Fibroblast of the conjunctiva (primary cell): ENCODE measurements at regions not wholly inside any gene's neighbourhood (a gene's known extent, or its start where the extent isn't known, plus 50 kb on each side); places are given as distances from the start of the nearest gene placed in this dataset.

Source experiments
- DNase-seq: peaks from one replicate; pipeline ENCODE4 v3.0.0-alpha.2; 2010; ENCODE audit warnings: low read depth

- DNase-seq: no peak
Measured at GRCh38 chr13:32861304-32861703, 154.9 kb upstream of the KL start.

- DNase-seq: no peak
Measured at GRCh38 chr13:32863596-32863995, 152.6 kb upstream of the KL start.

GRCh38 chr13:32866921-32867320 is 149.3 kb upstream of the KL start:
- no peak for DNase-seq

DNA sequence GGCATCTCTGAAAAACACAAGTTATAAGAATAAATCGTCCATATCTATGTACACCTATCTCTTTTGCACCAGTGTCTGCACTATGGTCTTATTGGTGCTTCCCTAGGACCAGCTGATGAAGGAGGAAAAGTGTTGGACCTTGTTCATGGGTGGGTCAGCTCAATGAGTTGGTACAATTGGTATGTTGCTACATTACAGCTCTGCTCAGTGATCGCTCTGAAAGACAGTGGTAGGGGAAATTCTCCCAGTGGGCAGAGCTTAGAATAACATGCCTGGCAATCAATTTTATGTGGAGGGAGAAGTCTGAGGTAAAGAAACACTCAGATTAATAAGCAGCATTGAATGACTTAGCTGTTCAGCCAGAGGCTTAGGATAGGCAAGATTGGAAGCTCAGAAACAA is 138.7 kb upstream of the KL start:
- DNase-seq: no peak

- DNase-seq: no peak
Measured at GRCh38 chr13:32878163-32878562, 138.1 kb upstream of the KL start.

- DNase-seq: no peak
Measured at GRCh38 chr13:32880636-32881035, 135.6 kb upstream of the KL start.

GRCh38 chr13:32881074-32881776 is 135.0 kb upstream of the KL start:
- no peak for DNase-seq

GRCh38 chr13:32881777-32882145 is 134.5 kb upstream of the KL start:
- DNase-seq: no peak

DNA sequence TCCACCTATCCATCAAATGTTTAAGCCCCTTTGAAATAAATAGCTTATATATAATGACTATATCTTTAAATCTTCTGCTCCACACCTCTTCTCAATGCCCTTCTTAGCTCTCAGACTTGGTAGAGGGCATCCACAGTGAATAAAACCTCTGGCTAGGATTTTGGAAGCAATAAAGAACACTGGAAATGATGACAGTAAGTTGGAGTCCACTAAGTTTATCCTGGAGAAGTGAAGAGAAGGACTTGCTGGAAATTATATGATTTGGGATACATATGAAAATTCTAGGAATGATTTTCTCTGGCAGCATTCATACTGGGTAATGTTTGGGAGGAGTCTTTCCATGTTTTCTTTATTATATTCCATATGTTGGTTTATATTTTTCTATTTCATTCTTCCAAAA is 133.5 kb upstream of the KL start:
- DNase-seq: no peak

DNA sequence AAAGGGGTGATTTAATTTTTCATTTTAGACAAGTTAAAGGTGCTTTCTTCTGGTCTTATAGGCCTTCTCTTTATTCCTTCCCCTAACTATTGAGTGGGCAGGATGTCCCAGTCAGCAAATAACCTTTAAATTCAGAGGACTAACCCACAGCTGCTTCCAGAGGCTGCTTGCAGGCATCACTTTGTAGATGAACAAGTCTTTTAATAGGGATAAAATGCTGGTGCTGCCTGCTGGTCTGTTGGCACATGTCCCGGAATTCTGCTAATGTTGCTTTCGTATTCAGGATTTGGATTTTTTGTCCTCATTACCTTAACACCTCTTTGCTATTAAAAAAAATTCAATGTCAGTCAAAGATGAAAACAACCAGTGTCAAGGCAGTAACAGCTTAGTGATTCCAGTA is 132.7 kb upstream of the KL start:
- DNase-seq: no peak

DNA sequence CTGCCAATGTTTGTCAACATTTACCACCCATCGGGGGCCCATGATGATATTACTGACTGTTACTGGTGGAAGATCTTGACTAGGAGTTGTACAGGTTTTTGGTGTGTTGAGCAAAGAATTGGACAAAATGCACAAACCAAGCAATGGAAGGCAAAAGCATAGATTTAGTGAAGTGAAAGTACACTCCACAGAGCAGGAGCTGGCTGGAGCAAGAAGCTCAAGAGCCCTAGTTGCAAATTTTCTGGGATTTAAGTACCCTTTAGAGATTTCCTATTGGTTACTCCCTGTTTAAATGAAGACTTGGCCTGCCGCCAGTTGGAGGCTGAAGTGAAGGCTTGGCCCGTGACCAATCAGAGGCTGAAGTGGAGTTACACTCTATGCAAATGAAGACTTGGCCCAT is 128.6 kb upstream of the KL start:
- DNase-seq: no peak

GRCh38 chr13:32889986-32890565 is 126.1 kb upstream of the KL start:
- no peak for DNase-seq

DNA sequence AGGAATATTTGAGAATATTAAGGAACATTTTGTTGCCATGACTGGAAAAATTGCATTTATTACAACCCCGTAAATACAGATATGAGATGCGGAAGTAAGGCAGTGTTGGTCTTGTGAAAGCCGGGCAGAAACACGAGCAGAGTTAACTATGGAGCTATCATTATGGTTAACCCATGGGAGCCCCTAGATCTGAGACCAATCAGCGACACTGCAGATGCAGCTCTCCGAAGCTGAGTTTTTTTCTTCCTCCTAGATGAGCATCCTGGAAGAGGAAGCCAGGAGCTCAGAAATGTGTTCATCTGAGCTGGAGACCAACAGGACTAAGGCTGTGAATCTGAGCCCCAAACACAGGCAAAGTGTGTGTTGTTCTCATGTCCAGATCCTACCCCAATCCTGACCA is 123.0 kb upstream of the KL start:
- DNase-seq: no peak

DNA sequence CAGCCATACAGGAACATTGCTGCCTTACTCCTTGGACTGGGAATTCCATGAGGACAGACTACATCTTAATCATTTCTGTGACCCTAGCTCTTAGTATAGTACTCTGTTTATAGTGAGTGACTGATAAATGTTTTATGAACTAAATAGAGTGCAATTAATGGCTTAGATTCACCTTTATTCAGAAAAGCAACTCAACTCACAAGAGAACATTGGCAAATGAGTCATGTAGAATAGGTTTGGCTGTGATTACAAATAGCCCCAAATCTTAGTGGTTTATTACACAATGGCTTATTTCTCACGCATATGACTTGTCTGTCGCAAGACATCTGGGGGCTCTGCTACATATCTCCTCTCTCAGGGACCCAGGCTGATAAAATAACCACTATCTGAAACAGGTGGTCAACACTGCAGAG is 121.6 kb upstream of the KL start:
- no peak for DNase-seq

DNA sequence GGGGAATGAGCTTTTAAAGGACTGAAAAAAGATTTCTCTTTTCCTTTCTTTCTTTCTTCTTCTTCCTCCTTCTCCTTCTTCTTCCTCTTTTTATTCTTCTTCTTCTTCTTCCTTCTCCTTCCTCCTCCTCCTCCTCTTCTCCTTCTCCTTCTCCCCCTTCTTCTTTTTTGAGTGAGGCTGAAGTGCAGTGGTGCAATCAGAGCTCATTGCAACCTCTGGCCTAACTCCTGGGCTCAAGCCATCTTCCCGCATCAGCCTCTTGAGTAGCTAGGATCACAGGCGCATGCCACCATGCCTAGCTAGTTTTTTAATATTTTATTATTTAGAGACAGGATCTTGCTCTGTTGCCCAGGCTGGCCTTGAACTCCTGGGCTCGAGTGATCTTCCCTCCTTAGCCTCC is 120.9 kb upstream of the KL start:
- DNase-seq: no peak

- DNase-seq: no peak
Measured at GRCh38 chr13:32897296-32897695, 118.9 kb upstream of the KL start.

DNA sequence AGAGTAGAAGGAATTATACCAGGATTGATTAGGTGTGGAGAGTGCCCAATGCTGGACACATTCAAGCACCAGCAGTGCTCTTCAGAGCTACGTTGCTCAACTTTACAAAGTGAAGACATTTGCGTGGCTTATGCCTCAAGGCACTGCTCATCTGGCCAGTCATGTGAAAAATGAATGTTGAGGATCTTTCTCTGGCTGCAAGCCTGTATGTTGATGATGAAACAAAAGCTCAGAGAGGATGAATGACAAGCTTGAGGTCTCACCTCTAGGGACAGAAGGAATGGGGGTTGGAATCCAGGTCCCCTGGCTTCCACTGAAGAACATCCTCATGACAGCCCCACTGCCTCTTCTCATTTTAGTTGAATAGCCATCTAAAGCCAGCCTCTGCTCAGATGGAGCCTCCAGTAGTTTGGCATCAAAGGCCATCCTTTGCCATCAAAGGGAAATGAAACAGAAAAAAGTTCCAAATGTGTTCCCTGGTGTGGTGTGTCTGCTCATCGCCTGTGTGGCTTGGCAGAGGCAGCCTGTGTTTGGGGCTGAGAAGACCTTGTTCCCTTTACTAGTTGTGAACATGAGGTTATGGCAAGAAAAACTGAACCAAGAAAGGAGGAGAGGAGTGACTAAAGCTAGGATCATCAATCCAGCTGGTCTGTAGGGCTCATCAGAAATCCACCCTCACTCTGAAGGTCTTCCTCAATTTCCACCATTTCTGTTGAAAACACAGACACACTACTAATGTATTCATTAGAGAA is 114.0 kb upstream of the KL start:
- DNase-seq: no peak

DNA sequence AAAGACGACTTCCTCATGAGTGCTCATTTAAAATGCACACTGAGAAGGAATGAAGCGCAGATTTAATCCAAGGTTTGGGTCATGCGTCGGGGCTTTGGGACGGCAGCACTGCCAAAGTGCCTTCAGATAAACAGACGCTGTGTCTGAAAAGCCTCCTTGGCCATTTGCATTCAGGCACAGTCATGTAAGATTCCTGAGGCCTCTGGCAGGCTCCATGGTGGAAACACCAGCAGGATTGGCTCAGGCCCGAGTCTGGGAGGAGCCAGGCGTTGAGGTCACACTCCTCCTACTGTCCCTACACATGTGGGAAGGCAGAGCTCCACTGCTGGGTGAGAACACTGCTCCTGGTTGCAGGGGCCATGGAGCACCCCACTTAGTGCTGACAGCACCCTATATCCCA is 113.3 kb upstream of the KL start:
- DNase-seq: no peak

DNA sequence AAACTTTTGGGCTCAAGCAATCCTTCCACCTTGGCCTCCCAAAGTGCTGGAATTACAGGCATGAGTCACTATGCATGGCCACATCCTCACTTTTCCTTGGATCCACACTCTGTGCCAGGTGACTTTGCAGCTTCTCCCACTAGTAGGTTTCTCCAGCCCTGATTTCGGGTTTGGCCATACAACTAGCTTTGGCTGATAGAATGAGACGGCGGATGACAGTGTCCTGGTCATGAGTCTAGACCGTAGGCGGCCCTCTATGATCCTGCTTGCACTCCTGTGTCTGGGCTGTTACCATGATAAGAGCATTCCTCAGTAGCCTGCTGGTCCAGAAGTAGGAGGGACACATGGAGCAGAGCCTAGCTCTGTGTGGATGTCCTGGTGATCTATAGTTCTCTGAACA is 112.5 kb upstream of the KL start:
- DNase-seq: no peak

DNA sequence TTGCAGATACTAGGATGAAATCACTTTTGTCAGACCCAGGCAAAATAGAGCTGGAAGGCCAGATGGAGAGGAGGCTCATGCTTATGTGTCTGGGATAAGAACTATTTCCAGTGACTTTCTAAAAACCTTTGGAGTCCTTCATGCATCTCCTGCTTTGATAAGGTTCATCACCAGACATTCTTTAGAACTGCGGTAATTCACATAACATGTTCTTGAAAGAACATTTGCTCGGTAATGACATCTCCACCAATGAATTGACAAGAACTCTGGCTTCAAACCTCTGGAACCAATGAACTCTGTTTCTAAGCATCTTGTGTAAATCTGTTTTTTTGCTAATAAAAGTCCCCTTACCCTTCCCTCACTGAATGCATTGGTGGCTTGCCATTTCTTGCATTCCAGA is 112.0 kb upstream of the KL start:
- DNase-seq: no peak

DNA sequence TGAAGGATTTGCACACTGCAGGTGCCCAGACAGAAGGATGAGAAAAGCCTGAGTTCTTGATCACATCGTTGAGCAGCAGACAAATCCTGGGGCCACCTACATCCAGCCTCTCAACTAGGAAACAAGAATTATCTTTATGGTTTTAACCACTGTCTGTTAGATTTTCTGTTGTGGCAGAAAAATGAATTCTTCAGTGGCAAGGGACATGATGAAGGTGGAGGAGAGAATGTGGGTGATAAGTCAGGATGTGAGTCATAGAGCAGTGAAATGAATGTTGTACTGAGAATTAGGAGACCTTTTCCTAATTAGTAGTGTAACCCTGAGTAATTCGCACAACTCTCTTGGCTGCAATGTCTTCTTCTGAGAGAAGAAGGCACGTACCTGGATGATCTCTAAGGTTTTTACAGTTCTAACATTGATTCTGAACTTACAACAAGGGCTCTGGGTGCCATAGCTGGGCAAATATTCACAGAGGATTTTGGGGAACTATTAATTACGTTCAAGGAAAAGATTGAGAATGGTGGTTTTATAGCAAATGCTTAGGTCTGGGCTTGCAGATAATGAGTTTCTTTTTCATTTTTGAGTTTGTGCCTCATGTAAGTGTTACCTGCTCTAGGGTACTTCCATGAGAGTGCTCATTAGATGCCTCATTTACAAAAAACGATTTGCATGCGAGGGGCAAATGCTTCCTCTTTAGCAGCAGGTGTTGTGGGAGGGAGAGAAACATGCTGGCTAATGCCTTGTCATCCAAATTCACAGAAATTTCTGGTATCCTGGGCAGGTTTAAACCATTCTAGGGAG is 111.0 kb upstream of the KL start:
- DNase-seq: no peak

GRCh38 chr13:32905864-32906180 is 110.4 kb upstream of the KL start:
- DNase-seq: no peak

- no peak for DNase-seq
Measured at GRCh38 chr13:32907211-32907610, 109.0 kb upstream of the KL start.
